Caco-2 (cell line): ENCODE measurements at regions not wholly inside any gene's neighbourhood (a gene's known extent, or its start where the extent isn't known, plus 50 kb on each side); places are given as distances from the start of the nearest gene placed in this dataset.

Experiments
- BruUV-seq: library from RNA; stranded (reverse); fragments of 400-500 nt; replicated peaks from 2 replicates; lab custom pipeline; 2021; lab: Mats Ljungman, UMichigan
- CTCF ChIA-PET: fragments of 300-600 bp; sonication (Branson Sonifier 250); formaldehyde crosslinking; loops from one replicate; lab custom pipeline; 2022; ENCODE audit warnings: antibody characterized with exemption; lab: Charles Lee
- POLR2A ChIA-PET: fragments of 300-600 bp; sonication (Branson Sonifier 250); formaldehyde crosslinking; loops from one replicate; lab custom pipeline; 2022; ENCODE audit warnings: antibody characterized with exemption; lab: Charles Lee
- DNase-seq, 2 experiments: peaks; one replicate each; pipeline versions ENCODE4 v3.0.0 to v3.0.0-alpha.2; 2020 to 2022
- H3K27me3 ChIP-seq: replicated peaks from 2 replicates; pipeline ENCODE4 v1.6.0; 2011; ENCODE audit warnings: low read length; ENCODE audit not compliant: control insufficient read depth, insufficient read depth
- H3K36me3 ChIP-seq: 2 replicates; pipeline ENCODE4 v1.5.1; 2011; ENCODE audit warnings: low read length; ENCODE audit not compliant: control insufficient read depth, insufficient read depth
- H3K4me1 ChIP-seq: fragments of 250-450 bp; sonication (Bioruptor Pico); 2 replicates; pipeline ENCODE4 v1.5.1; 2020; ENCODE audit warnings: mild to moderate bottlenecking
- H3K4me3 ChIP-seq: 2 replicates; pipeline ENCODE4 v1.5.1; 2011; ENCODE audit warnings: low read depth, mild to moderate bottlenecking, control low read depth, low read length
- H3K9me3 ChIP-seq: fragments of 250-450 bp; sonication (Bioruptor Pico); 2 replicates; pipeline ENCODE4 v1.5.1; 2020; ENCODE audit warnings: mild to moderate bottlenecking, moderate library complexity
- H3K27ac Mint-ChIP-seq: one replicate; pipeline ENCODE4 v1.8.0; 2022; ENCODE audit warnings: mixed read lengths; ENCODE audit not compliant: unreplicated experiment
- H3K27me3 Mint-ChIP-seq: one replicate; pipeline ENCODE4 v1.8.0; 2022; ENCODE audit warnings: mixed read lengths; ENCODE audit not compliant: insufficient read depth, unreplicated experiment
- H3K36me3 Mint-ChIP-seq: one replicate; pipeline ENCODE4 v1.8.0; 2022; ENCODE audit warnings: mild to moderate bottlenecking, mixed read lengths; ENCODE audit not compliant: insufficient read depth, unreplicated experiment
- H3K4me1 Mint-ChIP-seq: one replicate; pipeline ENCODE4 v1.8.0; 2022; ENCODE audit warnings: low read depth, mixed read lengths; ENCODE audit not compliant: unreplicated experiment
- H3K4me3 Mint-ChIP-seq: one replicate; pipeline ENCODE4 v1.8.0; 2022; ENCODE audit warnings: mild to moderate bottlenecking, moderate library complexity, mixed read lengths; ENCODE audit not compliant: unreplicated experiment
- H3K9me3 Mint-ChIP-seq: one replicate; pipeline ENCODE4 v1.8.0; 2022; ENCODE audit warnings: mixed read lengths; ENCODE audit not compliant: unreplicated experiment
- CTCF ChIP-seq, 2 experiments: fragments of 200-600 bp in 1 of 2; IDR thresholded peaks; 1 replicate in 1 of 2; 2 replicates in 1 of 2; pipeline versions ENCODE4 v1.5.1 to v1.8.0; 2011 to 2022; ENCODE audit warnings: antibody characterized with exemption in 1 of 2, control low read depth in 1 of 2, inconsistent platforms in 1 of 2, low read depth in 1 of 2, low read length in 1 of 2, mild to moderate bottlenecking in 1 of 2, moderate library complexity in 1 of 2; ENCODE audit not compliant: insufficient read depth in 1 of 2, severe bottlenecking in 1 of 2, unreplicated experiment in 1 of 2
- intact Hi-C: fragments of 100-400 bp; cut with micrococcal nuclease; formaldehyde crosslinking; loops from one replicate; pipeline ENCODE4 v1.10.0; 2022; ENCODE audit not compliant: unreplicated experiment

- ChIA-PET POLR2A (no interaction called here), CTCF (no interaction called here)
- intact Hi-C loops: no loop called here
- H3K27me3 Mint-ChIP-seq: peaks cover 21% of the 10 kb centered on the region
- TF ChIP-seq CTCF (IDR thresholded peaks at IDR 0.05; ENCODE audit: insufficient read depth in 1 of 2, low read depth in 1 of 2, low read length in 1 of 2, severe bottlenecking in 1 of 2, unreplicated experiment in 1 of 2): no peak
- H3K27ac Mint-ChIP-seq: no peak overlapping the region
- DNase-seq: no peak
- H3K36me3 Mint-ChIP-seq: no peaks in the 10 kb centered on the region
- no peaks in the 10 kb centered on the region for H3K9me3 ChIP-seq
- no peaks in the 10 kb centered on the region for H3K36me3 ChIP-seq
- H3K27me3 ChIP-seq: no peaks in the 10 kb centered on the region
- peaks cover 4% of the 10 kb centered on the region for H3K9me3 Mint-ChIP-seq
- H3K4me1 Mint-ChIP-seq: no peaks in the 10 kb centered on the region
- H3K4me3 ChIP-seq: no peak overlapping the region
- H3K4me1 ChIP-seq: 0 out of 2 replicates have a peak, but pooled peaks cover 4% of the 10 kb centered on the region
- BruUV-seq: no TSS peak
- no peak overlapping the region for H3K4me3 Mint-ChIP-seq
Measured at GRCh38 chr10:129307141-129307540, 159.9 kb upstream of the MGMT start.

GRCh38 chr10:129308953-129309564 lies 158.0 kb upstream of the MGMT start:
- TF ChIP-seq CTCF (IDR thresholded peaks at IDR 0.05; ENCODE audit: insufficient read depth in 1 of 2, low read depth in 1 of 2, low read length in 1 of 2, severe bottlenecking in 1 of 2, unreplicated experiment in 1 of 2): no peak
- H3K9me3 Mint-ChIP-seq: no peaks in the 10 kb centered on the region
- no peak overlapping the region for H3K27ac Mint-ChIP-seq
- Histone ChIP-seq H3K36me3 (no peaks in the 10 kb centered on the region), H3K4me1 (0 out of 2 replicates have a peak, but pooled peaks cover 4% of the 10 kb centered on the region), H3K27me3 (no peaks in the 10 kb centered on the region), H3K9me3 (no peaks in the 10 kb centered on the region), H3K4me3 (no peak overlapping the region)
- ChIA-PET POLR2A (no interaction called here), CTCF (no interaction called here)
- DNase-seq: no peak
- no TSS peak for BruUV-seq
- H3K4me3 Mint-ChIP-seq: no peak overlapping the region
- H3K27me3 Mint-ChIP-seq: peaks cover 21% of the 10 kb centered on the region
- intact Hi-C loops: no loop called here
- no peaks in the 10 kb centered on the region for H3K36me3 Mint-ChIP-seq
- no peaks in the 10 kb centered on the region for H3K4me1 Mint-ChIP-seq

- intact Hi-C loops: no loop called here
- ChIA-PET POLR2A (no interaction called here), CTCF (no interaction called here)
- Mint-ChIP-seq H3K36me3 (no peaks in the 10 kb centered on the region), H3K4me3 (no peak overlapping the region), H3K9me3 (peaks cover 2% of the 10 kb centered on the region), H3K27me3 (peaks cover 21% of the 10 kb centered on the region), H3K27ac (no peak overlapping the region), H3K4me1 (no peaks in the 10 kb centered on the region)
- H3K27me3 ChIP-seq: no peaks in the 10 kb centered on the region
- no peak overlapping the region for H3K4me3 ChIP-seq
- H3K9me3 ChIP-seq: no peaks in the 10 kb centered on the region
- no peak for DNase-seq
- no TSS peak for BruUV-seq
- no peaks in the 10 kb centered on the region for H3K36me3 ChIP-seq
- TF ChIP-seq CTCF (IDR thresholded peaks at IDR 0.05; ENCODE audit: insufficient read depth in 1 of 2, low read depth in 1 of 2, low read length in 1 of 2, severe bottlenecking in 1 of 2, unreplicated experiment in 1 of 2): no peak
- 0 out of 2 replicates have a peak, but pooled peaks cover 4% of the 10 kb centered on the region for H3K4me1 ChIP-seq
Measured at GRCh38 chr10:129309565-129309964, 157.5 kb upstream of the MGMT start.
